GM18858 (cell line): ENCODE measurements at regions not wholly inside any gene's neighbourhood (a gene's known extent, or its start where the extent isn't known, plus 50 kb on each side); places are given as distances from the start of the nearest gene placed in this dataset.

Experiments
- ATAC-seq: cut with Tn5 transposase; IDR thresholded peaks from one replicate; pipeline ENCODE4 v1.9.1; 2021; ENCODE audit not compliant: unreplicated experiment

GRCh38 chr2:12964904-12965539 is 248.3 kb downstream of the TRIB2 start:
- ATAC-seq = no peak

- ATAC-seq = no peak
Observed at GRCh38 chr2:12965540-12966269, 249.0 kb downstream of the TRIB2 start.

GRCh38 chr2:12967804-12968203 is 251.1 kb downstream of the TRIB2 start:
- no peak for ATAC-seq

GRCh38 chr2:12968399-12968798 is 251.7 kb downstream of the TRIB2 start:
- ATAC-seq = no peak

- no peak for ATAC-seq
Observed at GRCh38 chr2:12970861-12971260, 254.1 kb downstream of the TRIB2 start.

GRCh38 chr2:12971581-12972365 is 255.0 kb downstream of the TRIB2 start:
- no peak for ATAC-seq

GRCh38 chr2:12978066-12978835 is 261.5 kb downstream of the TRIB2 start:
- no peak for ATAC-seq

GRCh38 chr2:12979066-12979465 is 262.3 kb downstream of the TRIB2 start:
- no peak for ATAC-seq

GRCh38 chr2:12980817-12981216 is 264.1 kb downstream of the TRIB2 start:
- ATAC-seq = no peak

GRCh38 chr2:12982149-12982584 is 265.4 kb downstream of the TRIB2 start:
- no peak for ATAC-seq

GRCh38 chr2:12987246-12987645 is 270.5 kb downstream of the TRIB2 start:
- no peak for ATAC-seq

- ATAC-seq = no peak
Observed at GRCh38 chr2:12988279-12988678, 271.5 kb downstream of the TRIB2 start.

GRCh38 chr2:12990523-12990922 is 273.8 kb downstream of the TRIB2 start:
- ATAC-seq = no peak

- ATAC-seq = no peak
Observed at GRCh38 chr2:12998685-12999084, 281.9 kb downstream of the TRIB2 start.

- ATAC-seq = no peak
Observed at GRCh38 chr2:13000664-13001363, 284.1 kb downstream of the TRIB2 start.

- no peak for ATAC-seq
Observed at GRCh38 chr2:13001408-13001807, 284.7 kb downstream of the TRIB2 start.

GRCh38 chr2:13002536-13003331 is 286.0 kb downstream of the TRIB2 start:
- ATAC-seq = no peak

GRCh38 chr2:13003500-13003899 is 286.8 kb downstream of the TRIB2 start:
- ATAC-seq = no peak

GRCh38 chr2:13005048-13005447 is 288.3 kb downstream of the TRIB2 start:
- no peak for ATAC-seq
